ENCODE measurements at regions not wholly inside any gene's neighbourhood (a gene's known extent, or its start where the extent isn't known, plus 50 kb on each side); places are given as distances from the start of the nearest gene placed in this dataset.
"Not testable (repeated sequence)": the region's sequence is repeated elsewhere in the genome, so short reads cannot be mapped to it uniquely, and the experiment has no call there.

GRCh38 chr2:61620244-61621159, 82.3 kb upstream of the XPO1 start:
- peak; percentile 84 for DNase-seq

- DNase-seq, result no peak
Observed at GRCh38 chr2:61619561-61619960, 81.4 kb upstream of the XPO1 start.

- DNase-seq, result no peak
Observed at GRCh38 chr2:61617610-61618009, 79.5 kb upstream of the XPO1 start.

DNA sequence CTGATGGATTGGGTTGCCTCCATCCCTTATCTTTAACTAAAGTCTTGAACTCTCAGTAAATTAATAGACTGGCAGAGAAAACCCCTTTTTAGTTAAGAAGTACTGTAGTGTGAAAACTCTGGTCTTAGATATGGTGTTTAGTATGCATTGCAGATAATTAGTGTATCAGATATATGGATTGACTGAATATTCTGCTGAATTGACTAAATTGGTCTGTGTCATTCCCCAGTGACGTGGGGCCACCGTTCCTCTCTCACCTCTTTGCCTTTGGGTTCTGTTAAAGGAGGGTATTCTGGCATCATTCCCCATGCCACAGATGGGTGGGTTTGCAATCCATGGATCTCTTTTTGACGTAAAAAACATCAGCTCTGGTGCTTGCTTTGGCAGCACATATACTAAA, 67.1 kb upstream of the XPO1 start:
- no peak for DNase-seq

DNA sequence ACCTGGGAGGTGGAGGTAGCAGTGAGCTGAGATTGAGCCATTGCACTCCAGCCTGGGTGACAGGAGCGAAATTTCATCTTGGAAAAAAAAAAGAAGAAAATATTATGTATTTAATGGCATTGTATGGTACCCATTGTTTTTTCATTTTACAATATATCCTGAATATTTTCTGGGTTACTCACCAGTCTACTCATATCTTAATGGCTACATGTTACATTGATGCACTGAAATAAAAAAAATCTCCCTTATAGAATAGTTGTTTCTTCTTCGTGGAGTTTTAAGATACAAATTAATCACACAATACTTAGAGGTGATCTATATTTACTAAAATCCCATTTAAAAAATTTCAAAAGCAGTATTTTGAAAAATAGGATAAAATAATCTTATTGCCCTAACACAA, 66.3 kb upstream of the XPO1 start:
- DNase-seq, result no peak

DNA sequence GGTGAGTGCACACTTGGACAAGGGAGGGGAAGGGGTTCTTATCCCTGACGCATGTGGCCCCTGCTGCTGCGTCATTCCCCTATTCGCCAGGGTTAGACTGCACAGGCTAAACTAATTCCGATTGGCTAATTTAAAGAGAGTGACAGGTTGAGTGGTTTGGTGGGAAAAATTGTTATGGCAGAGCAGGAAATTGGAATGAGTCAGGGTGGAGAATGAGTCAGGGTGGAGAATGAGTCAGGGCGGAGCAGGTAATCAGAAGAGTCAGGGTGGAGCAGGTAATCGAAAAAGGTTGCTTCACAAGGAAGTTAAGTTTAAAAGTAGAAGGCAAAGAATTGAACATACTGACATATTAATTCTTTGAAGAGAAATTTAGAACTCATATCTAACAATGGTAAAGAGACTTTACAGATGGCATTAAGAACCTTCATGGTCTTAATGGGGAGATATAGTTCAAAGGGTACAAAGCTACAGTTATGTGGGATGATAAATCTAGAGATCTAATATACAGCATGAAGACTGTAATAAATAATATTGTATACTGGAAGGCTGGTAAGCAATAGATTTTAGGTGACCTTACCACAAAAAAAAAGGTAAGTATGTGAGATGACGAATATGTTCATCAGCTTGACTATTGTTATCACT, 60.5 kb upstream of the XPO1 start:
- DNase-seq, result not testable (repeated sequence)

DNA sequence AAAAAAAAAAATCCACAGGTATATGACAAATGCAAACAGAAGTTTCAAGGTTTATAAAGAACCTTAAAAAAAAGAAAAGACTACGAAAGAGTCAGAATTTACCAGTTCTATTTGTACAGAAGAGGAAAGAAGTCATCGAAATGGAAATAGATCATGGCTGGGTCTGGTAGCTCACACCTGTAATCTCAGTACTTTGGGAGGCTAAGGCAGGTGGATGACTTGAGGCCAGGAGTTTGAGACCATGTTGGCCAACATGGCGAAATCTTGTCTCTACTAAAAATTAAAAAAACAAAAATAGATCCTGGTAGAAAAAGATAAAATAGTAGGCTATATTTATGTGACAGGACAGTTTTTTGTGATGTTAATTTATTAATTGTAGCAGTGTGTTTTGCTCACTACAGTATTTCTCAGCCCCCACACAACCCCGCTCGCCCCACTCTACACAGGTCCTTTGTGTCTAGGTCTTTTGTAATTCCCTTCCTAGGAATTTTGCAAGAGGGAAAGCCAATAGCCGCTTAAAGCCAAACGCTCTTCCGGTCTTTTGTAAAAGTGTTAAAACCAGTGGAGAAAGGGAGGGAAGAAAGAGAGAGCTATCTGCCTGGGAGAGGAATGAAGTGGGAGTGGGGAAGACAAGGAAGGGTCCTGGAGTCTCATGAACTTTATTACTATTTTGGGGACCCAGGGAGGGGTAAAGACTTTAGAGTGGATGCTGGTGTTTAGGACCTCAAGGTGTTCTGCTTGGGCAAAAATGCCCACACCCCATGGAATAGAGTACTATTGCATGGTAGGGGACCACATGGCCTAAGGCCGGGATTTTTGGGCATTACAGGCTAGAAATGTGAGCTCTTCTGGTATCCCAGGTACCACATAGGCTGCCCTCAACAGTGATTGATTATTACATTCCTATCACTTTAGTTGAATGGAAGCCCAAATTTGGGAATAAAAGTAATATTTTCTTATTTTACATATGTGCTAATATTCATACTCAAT, 59.4 kb upstream of the XPO1 start:
- no peak for DNase-seq

GRCh38 chr2:61594201-61594600, 56.0 kb upstream of the XPO1 start:
- not testable (repeated sequence) for DNase-seq

DNA sequence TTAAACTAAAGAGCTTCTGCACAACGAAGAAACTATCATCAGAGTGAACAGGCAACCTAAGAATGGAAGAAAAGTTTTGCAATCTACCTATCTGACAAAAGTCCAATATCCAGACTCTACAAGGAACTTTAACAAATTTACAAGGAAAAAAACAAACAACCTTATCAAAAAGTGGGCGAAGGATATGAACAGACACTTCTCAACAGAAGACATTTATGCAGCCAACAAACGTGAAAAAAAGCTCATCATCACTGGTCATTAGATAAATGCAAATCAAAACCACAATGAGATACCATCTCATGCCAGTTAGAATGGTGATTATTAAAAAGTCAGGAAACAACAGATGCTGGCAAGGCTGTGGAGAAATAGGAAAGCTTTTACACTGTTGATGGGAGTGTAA, 55.5 kb upstream of the XPO1 start:
- DNase-seq, result not testable (repeated sequence)

- DNase-seq, result no peak
Observed at GRCh38 chr2:61590214-61590613, 52.1 kb upstream of the XPO1 start.

GRCh38 chr2:61588566-61588965, 50.4 kb upstream of the XPO1 start:
- no peak for DNase-seq

Measured in fibroblast of skin of scalp (primary cell).